OCI-LY1 (cell line): ENCODE measurements at regions not wholly inside any gene's neighbourhood (a gene's known extent, or its start where the extent isn't known, plus 50 kb on each side); places are given as distances from the start of the nearest gene placed in this dataset.

ENCODE experiments used
- CTCF ChIP-seq: fragments of 200-600 bp; sonication (generic), shearing (Covaris generic); IDR thresholded peaks from 2 replicates; pipeline ENCODE4 v1.5.1; 2017; ENCODE audit warnings: mild to moderate bottlenecking, antibody characterized with exemption, low read length, moderate library complexity, mixed read lengths
- EZH2 ChIP-seq: fragments of 200-600 bp; sonication (generic), shearing (Covaris generic); IDR thresholded peaks from 2 replicates; pipeline ENCODE4 v1.8.0; 2017; ENCODE audit warnings: borderline replicate concordance, mixed run types, mild to moderate bottlenecking, antibody characterized with exemption, low read length, moderate library complexity, mixed read lengths

GRCh38 chr14:54088271-54088670 is 131.6 kb upstream of the BMP4 start:
- TF ChIP-seq EZH2: no peak
- TF ChIP-seq CTCF: no peak
